HPDE6-E6E7 (cell line): ENCODE measurements at regions not wholly inside any gene's neighbourhood (a gene's known extent, or its start where the extent isn't known, plus 50 kb on each side); places are given as distances from the start of the nearest gene placed in this dataset.
"Not testable (repeated sequence)": the region's sequence is repeated elsewhere in the genome, so short reads cannot be mapped to it uniquely, and the experiment has no call there.

Experiments used
- DNase-seq: peaks from one replicate; pipeline ENCODE4 v3.0.0; 2011; ENCODE audit warnings: missing footprints; ENCODE audit errors: extremely low spot score

- no peak for DNase-seq
These were observed 76.3 kb upstream of the C7orf33 start for GRCh38 chr7:148514236-148514635.

DNA sequence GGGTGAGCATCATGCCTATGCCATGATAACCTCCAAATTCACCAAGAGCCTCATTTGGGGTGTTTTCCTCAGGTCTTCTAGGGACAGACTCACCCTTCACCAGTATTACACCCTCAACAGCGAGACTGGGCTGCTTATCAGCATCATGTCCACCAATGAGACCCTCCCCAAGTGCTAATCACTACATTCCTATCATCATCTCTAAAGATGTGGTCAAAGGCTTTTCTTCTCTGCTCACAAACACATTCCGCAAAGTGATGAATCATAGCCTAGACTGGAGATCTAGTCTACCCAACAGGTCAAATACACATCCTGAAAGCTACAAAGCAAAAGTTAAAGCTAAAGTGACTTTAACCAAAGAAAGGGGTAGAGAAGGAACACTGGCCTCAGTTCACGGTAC, 75.3 kb upstream of the C7orf33 start:
- DNase-seq: no peak

- no peak for DNase-seq
These were observed 74.6 kb upstream of the C7orf33 start for GRCh38 chr7:148515728-148516695.

GRCh38 chr7:148519386-148519785, 71.2 kb upstream of the C7orf33 start:
- not testable (repeated sequence) for DNase-seq

DNA sequence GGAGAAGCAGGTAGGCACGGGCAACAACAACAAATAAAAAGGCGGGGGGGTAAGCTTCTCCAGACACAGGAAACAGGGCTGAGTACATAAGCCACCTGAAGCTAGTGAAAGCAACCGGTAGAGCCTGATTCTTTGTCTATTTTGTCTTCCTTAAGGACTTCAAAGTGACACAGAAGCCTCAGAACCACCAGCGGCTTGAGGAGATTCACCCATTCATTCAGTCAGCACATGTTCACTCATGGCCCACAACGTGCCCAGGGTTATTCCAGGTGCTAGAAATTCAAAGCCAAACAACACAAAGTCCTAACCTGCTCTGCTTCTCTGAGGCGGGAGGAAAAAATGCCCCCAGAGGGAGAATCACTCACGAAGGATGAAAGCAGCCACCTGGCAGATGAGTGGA, 69.3 kb upstream of the C7orf33 start:
- no peak for DNase-seq

GRCh38 chr7:148523550-148523949, 67.0 kb upstream of the C7orf33 start:
- no peak for DNase-seq

GRCh38 chr7:148524479-148525224, 65.9 kb upstream of the C7orf33 start:
- DNase-seq: no peak

DNA sequence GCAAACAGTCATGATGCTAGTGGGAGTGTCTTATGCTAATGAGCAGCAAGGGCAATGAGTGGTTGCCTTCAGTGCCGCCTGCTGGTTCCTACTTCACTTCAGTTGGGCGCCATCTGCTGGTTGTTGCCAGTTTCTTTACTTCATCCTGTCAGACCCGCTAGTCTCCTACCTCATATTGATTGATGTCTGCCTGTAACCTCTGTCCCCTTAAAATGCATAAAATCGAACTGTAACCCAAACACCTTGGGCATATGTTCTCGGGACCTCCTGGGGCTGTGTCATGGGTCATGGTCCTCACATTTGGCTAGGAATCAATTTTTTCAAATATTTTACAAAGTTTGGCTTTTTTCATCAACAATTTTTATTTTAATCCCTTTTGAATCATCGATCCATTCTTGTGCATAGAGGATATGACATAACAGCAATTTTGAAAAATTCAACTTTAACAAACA, 62.8 kb upstream of the C7orf33 start:
- DNase-seq: peak; percentile 43

- DNase-seq: no peak
These were observed 55.3 kb upstream of the C7orf33 start for GRCh38 chr7:148535217-148535616.

DNA sequence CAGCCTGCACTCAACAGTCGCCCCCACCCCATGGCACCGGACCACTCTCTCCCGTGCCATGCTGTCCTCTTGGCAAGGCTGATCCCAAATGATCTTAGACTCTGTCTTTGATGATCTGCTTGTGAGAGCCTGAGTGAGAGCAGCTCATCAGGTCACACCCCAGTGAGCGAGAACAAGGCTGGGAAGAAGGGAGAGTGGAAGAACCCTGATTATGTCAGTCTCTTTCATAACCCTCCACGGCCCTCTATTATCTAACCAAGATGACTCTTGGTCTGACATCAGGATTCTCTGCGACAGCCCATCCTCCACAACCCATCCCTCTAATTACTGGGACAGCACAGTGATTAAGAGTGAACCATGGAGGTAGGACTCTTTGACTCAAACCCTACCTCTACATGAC, 53.1 kb upstream of the C7orf33 start:
- DNase-seq: no peak

DNA sequence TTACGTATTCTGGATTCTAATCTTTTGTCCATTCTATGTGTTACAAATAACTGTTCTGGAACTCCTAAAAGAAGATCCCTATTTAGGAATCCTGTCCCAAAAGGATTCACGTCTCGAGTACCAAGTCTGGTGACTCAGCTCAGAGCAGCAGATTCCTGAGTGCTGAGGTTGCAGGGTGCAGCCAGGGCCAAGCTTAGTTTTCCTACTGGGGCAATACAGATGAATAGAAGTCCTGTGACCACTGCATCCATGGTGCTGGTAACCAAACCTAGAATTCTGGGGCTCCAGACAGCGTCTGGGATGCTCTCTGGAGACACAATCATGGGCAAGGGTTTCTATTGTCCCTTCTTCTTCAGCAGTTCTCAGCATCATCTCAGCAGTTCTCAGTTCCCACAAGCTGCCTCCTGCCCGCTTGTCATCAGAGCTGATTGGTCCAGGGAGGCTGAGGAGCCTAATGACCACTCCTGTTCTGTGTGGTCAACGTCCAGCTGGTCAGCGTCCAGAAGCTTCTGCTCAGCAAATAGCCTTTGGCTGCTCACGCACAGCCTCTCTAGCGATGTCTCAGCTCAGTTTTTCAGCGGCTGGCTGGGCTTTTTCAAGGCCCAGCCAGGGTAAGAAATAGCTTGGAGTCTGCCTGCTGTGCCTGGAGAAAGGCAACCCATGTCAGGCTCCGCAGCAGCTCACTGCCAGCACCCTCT, 50.4 kb upstream of the C7orf33 start:
- DNase-seq: peak; percentile 44
